Right atrium auricular region (tissue), 2 donors: ENCODE measurements at regions not wholly inside any gene's neighbourhood (a gene's known extent, or its start where the extent isn't known, plus 50 kb on each side); places are given as distances from the start of the nearest gene placed in this dataset.

Source experiments
- DNase-seq: peaks from one replicate; pipeline ENCODE4 v3.0.0-alpha.2; 2019; ENCODE audit warnings: low spot score
- H3K27ac ChIP-seq, 2 donors: fragments of 200-600 bp; sonication (generic); 1 replicate in 1 of 2; 2 replicates in 1 of 2; pipeline ENCODE4 v1.5.1; 2016 to 2019
- H3K27me3 ChIP-seq, 2 donors: fragments of 200-600 bp; sonication (generic); one replicate each; pipeline versions ENCODE4 v1.5.1 to v1.6.0; 2017 to 2019
- H3K36me3 ChIP-seq: fragments of 200-600 bp; sonication (generic); one replicate; pipeline ENCODE4 v1.5.1; 2016
- H3K4me1 ChIP-seq, 2 donors: fragments of 200-600 bp; sonication (generic); one replicate each; pipeline versions ENCODE4 v1.5.1 to v1.6.0; 2017 to 2019
- H3K4me3 ChIP-seq, 2 donors: fragments of 200-600 bp; sonication (generic); 1 replicate in 1 of 2; 2 replicates in 1 of 2; pipeline ENCODE4 v1.5.1; 2017 to 2019; ENCODE audit warnings: mild to moderate bottlenecking in 1 of 2, moderate library complexity in 1 of 2
- H3K9me3 ChIP-seq, 2 donors: fragments of 200-600 bp; sonication (generic); one replicate each; pipeline ENCODE4 v1.5.1; 2019
- TF ChIP-seq, protein P1 (sequence below), 2 donors: fragments of 200-600 bp; sonication (generic); IDR thresholded peaks; one replicate each; pipeline ENCODE4 v1.5.1; 2019; ENCODE audit warnings: antibody characterized with exemption in 2 of 2

DNA sequence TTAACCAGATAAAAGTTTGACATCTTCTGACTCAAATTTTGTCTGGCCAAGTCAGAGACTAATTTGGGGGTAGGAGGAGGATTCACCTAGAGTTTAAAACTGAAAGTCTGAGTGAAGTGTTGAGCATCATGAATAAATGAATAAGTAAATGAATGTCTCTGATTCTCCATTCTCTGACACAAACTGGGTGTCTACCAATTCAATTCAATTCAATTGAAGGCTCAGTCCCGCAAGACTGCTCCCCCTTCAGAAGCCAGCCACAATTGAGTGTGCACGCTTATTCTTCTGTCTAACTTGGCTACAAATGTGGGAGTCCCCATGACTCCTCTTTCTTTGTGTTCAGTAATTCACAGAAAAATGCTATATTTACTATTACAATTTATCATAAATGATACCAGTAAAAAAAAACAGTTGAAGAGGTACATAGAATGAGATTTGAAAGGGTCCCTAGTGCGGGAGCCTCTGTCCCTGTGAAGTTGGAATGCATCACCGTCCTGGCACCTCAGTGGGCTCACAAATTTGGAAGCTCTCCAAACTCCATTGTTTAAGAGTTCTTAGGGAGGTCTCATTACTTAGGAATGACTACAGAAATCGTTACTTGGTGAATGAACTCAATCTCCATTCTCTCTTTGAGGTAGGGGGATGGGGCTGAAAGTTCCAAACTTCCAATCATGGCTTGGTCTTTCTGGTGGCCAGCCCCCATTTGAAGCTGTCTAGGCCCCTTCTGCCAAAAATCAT, 243.7 kb upstream of the PHYHIPL start:
- Histone ChIP-seq H3K36me3 (no peaks in the 10 kb centered on the region), H3K4me1 (no peaks in the 10 kb centered on the region), H3K27ac (no peak overlapping the region), H3K4me3 (no peak overlapping the region), H3K9me3 (no peaks in the 10 kb centered on the region), H3K27me3 (no peaks in the 10 kb centered on the region)
- TF ChIP-seq, protein P1, sequence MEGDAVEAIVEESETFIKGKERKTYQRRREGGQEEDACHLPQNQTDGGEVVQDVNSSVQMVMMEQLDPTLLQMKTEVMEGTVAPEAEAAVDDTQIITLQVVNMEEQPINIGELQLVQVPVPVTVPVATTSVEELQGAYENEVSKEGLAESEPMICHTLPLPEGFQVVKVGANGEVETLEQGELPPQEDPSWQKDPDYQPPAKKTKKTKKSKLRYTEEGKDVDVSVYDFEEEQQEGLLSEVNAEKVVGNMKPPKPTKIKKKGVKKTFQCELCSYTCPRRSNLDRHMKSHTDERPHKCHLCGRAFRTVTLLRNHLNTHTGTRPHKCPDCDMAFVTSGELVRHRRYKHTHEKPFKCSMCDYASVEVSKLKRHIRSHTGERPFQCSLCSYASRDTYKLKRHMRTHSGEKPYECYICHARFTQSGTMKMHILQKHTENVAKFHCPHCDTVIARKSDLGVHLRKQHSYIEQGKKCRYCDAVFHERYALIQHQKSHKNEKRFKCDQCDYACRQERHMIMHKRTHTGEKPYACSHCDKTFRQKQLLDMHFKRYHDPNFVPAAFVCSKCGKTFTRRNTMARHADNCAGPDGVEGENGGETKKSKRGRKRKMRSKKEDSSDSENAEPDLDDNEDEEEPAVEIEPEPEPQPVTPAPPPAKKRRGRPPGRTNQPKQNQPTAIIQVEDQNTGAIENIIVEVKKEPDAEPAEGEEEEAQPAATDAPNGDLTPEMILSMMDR (IDR thresholded peaks at IDR 0.05), result no peak
- no peak for DNase-seq

DNA sequence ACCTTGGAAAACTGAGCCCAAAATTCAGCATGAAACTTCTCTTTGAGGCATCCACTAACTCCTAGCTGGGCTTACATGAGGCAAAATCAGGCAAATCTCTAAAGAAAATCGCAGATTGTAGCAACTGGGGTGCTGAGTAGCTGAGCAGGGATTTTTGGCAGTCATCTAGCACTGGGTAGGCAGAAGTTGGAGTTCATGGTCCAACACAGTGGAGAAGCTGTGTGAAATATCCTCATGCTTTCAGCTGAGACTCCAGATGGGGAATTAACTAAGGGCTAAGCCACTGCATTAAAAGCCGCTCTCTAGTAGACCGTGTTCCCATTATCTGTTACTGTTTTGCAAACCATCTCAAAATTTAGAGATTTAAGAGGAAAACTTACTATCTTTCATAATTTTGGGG, 240.1 kb upstream of the PHYHIPL start:
- H3K4me1 ChIP-seq, result no peaks in the 10 kb centered on the region
- DNase-seq, result no peak
- no peak overlapping the region for H3K27ac ChIP-seq
- H3K36me3 ChIP-seq, result no peaks in the 10 kb centered on the region
- H3K4me3 ChIP-seq, result no peak overlapping the region
- TF ChIP-seq, protein P1 (IDR thresholded peaks at IDR 0.05), result no peak
- no peaks in the 10 kb centered on the region for H3K27me3 ChIP-seq
- H3K9me3 ChIP-seq, result no peaks in the 10 kb centered on the region

DNA sequence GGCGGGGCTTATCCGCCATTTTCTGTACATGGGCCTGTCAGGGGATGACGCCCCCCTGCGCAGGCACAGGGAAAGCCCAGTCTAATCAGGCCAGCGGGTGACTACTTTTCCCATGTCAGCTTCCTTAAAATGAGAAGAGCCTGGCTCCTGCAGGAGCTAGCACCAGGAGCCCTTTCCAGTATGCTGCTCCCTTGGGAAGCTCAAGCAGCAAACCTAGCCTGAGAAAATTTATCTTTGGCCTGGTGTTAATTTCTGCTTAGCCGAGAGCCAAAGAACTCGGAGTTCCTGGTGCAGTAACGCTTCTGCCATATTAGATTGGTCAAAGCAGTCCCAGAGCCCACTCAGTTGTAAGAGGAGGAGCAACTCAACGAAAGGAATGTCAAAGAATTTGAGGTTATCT, 239.0 kb upstream of the PHYHIPL start:
- H3K27ac ChIP-seq, result no peak overlapping the region
- no peaks in the 10 kb centered on the region for H3K9me3 ChIP-seq
- H3K4me3 ChIP-seq, result no peak overlapping the region
- no peaks in the 10 kb centered on the region for H3K4me1 ChIP-seq
- TF ChIP-seq, protein P1 (IDR thresholded peaks at IDR 0.05), result no peak
- no peaks in the 10 kb centered on the region for H3K36me3 ChIP-seq
- no peak for DNase-seq
- H3K27me3 ChIP-seq, result no peaks in the 10 kb centered on the region

DNA sequence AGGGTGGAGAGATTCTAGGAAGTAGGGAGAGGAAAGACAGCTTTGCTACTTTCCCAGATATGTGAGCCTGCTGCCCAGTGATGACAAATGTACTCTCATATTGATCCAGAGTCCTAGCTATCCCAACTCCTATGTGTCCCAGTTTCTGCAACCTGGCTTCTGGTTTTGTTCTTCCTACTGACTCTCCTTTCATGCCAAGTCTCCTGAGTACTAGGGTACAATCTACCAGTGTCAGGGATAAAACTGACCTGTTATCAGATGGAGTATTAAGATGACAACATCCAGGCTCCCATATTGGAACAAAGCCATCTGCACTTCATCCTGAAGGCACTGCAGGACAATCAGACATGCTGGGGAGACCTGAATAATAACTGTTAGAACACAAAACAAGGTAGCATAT, 233.7 kb upstream of the PHYHIPL start:
- TF ChIP-seq, protein P1 (IDR thresholded peaks at IDR 0.05), result no peak

DNA sequence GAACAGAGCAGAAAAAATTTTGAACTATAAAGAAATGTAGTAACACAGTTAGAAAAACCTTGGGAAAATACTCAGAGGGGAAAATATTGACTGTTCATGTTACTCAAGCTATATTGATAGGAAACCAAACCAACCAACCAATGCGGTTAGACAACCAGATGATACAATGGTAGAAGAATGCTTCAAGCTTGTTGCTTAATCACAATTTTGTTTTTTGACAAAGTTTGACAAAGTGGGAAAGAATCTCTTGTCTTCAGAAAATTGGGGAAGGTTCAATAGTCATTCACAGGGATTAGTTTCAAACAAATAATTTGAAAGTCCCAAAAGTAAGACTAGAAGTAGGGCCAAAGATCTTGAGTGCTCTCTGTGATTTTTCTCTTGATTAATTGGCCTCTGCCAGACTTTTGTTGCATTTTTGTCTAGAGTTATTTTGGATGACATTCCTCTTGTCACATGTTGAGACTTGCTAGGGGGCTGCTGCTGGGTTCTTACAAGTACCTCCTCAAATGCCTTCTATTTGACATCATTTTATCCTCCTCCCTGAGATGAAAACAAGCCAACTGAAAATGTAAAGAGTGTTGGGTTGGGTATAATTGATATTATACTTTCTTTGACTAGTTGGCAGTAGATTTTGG, 233.1 kb upstream of the PHYHIPL start:
- no peaks in the 10 kb centered on the region for H3K4me1 ChIP-seq
- no peaks in the 10 kb centered on the region for H3K9me3 ChIP-seq
- DNase-seq, result no peak
- H3K4me3 ChIP-seq, result no peak overlapping the region
- H3K27me3 ChIP-seq, result no peaks in the 10 kb centered on the region
- H3K36me3 ChIP-seq, result no peaks in the 10 kb centered on the region
- TF ChIP-seq, protein P1 (IDR thresholded peaks at IDR 0.05), result no peak
- no peak overlapping the region for H3K27ac ChIP-seq

More for the DNA sequence above, 233.7 kb upstream of the PHYHIPL start:
- no peaks in the 10 kb centered on the region for H3K4me1 ChIP-seq
- no peaks in the 10 kb centered on the region for H3K36me3 ChIP-seq
- no peaks in the 10 kb centered on the region for H3K27me3 ChIP-seq
- H3K9me3 ChIP-seq, result no peaks in the 10 kb centered on the region
- DNase-seq, result no peak
- H3K27ac ChIP-seq, result no peak overlapping the region
- H3K4me3 ChIP-seq, result no peak overlapping the region
